H1 (cell line): ENCODE measurements at regions not wholly inside any gene's neighbourhood (a gene's known extent, or its start where the extent isn't known, plus 50 kb on each side); places are given as distances from the start of the nearest gene placed in this dataset.

Experiments used
- CTCF ChIA-PET: fragments of 300-600 bp; sonication (Branson Sonifier 250); formaldehyde crosslinking; loops from one replicate; lab custom pipeline; 2021; ENCODE audit not compliant: partially characterized antibody; lab: Charles Lee
- POLR2A ChIA-PET: fragments of 300-600 bp; sonication (Branson Sonifier 250); formaldehyde crosslinking; loops from one replicate; lab custom pipeline; 2021; ENCODE audit warnings: inconsistent platforms; ENCODE audit not compliant: partially characterized antibody; lab: Charles Lee
- DNase-seq, 2 experiments: peaks; one replicate each; pipeline versions ENCODE4 v3.0.0 to v3.0.0-alpha.2; 2010 to 2022; ENCODE audit warnings: low spot score in 2 of 2, low read depth in 1 of 2, mixed read lengths in 1 of 2
- FAIRE-seq: peaks from 2 replicates; lab custom pipeline; 2011; peaks lifted over from hg19 to GRCh38; lab: Jason Lieb, UNC
- H2AFZ ChIP-seq: 2 replicates; pipeline ENCODE4 v1.8.1; 2012; ENCODE audit warnings: low read length, inconsistent platforms
- H2AK5ac ChIP-seq: 2 replicates; pipeline ENCODE4 v1.6.1; 2013; ENCODE audit warnings: low read depth, low read length
- H2BK120ac ChIP-seq: replicated peaks from 2 replicates; pipeline ENCODE3; 2013; ENCODE audit warnings: low read depth, low read length, inconsistent platforms
- H2BK12ac ChIP-seq: 2 replicates; pipeline ENCODE4 v1.6.1; 2013; ENCODE audit warnings: low read depth, low read length
- H2BK15ac ChIP-seq: 2 replicates; pipeline ENCODE4 v1.6.1; 2013; ENCODE audit warnings: low read length
- H2BK20ac ChIP-seq: 2 replicates; pipeline ENCODE4 v1.6.1; 2013; ENCODE audit warnings: low read length
- H2BK5ac ChIP-seq: 2 replicates; pipeline ENCODE4 v1.6.1; 2013; ENCODE audit warnings: low read depth, low read length
- H3K14ac ChIP-seq: 2 replicates; pipeline ENCODE4 v1.6.1; 2013; ENCODE audit warnings: inconsistent platforms; ENCODE audit not compliant: insufficient read length
- H3K18ac ChIP-seq: 2 replicates; pipeline ENCODE4 v1.6.1; 2013; ENCODE audit warnings: low read length; ENCODE audit errors: extremely low read depth
- H3K23ac ChIP-seq: 2 replicates; pipeline ENCODE4 v1.6.1; 2013; ENCODE audit warnings: inconsistent platforms; ENCODE audit not compliant: insufficient read length
- H3K23me2 ChIP-seq: 2 replicates; pipeline ENCODE4 v1.6.1; 2013; ENCODE audit warnings: low read depth, low read length
- H3K27ac ChIP-seq: 2 replicates; pipeline ENCODE4 v1.6.1; 2011; ENCODE audit warnings: low read depth, low read length, inconsistent platforms
- H3K27me3 ChIP-seq, 4 experiments: replicated peaks in 1 of 4; 1 replicate in 1 of 4; 2 replicates in 3 of 4; pipeline versions ENCODE4 v1.6.1 to v1.8.1; 2011 to 2013; ENCODE audit warnings: low read length in 3 of 4, mild to moderate bottlenecking in 3 of 4, inconsistent platforms in 2 of 4, mixed read lengths in 2 of 4, moderate library complexity in 1 of 4; ENCODE audit not compliant: control insufficient read depth in 3 of 4, insufficient read depth in 3 of 4; ENCODE audit errors: extremely low read depth in 1 of 4
- H3K36me3 ChIP-seq, 4 experiments: 2 replicates each; pipeline versions ENCODE4 v1.6.1 to v1.8.1; 2011 to 2013; ENCODE audit warnings: mild to moderate bottlenecking in 4 of 4, low read length in 3 of 4, moderate library complexity in 2 of 4, control low read depth in 1 of 4, inconsistent platforms in 1 of 4; ENCODE audit not compliant: insufficient read depth in 4 of 4, control insufficient read depth in 2 of 4
- H3K4ac ChIP-seq: replicated peaks from 2 replicates; pipeline ENCODE3; 2013; ENCODE audit warnings: low read length, low read depth, mixed read lengths, inconsistent platforms; ENCODE audit not compliant: insufficient read length
- H3K4me1 ChIP-seq, 4 experiments: replicated peaks in 1 of 4; 1 replicate in 1 of 4; 2 replicates in 3 of 4; pipeline versions ENCODE4 v1.6.1 to v1.8.1; 2011 to 2013; ENCODE audit warnings: low read length in 3 of 4, inconsistent platforms in 2 of 4, mixed read lengths in 1 of 4; ENCODE audit not compliant: insufficient read depth in 4 of 4, control insufficient read depth in 3 of 4
- H3K4me2 ChIP-seq, 2 experiments: 2 replicates each; pipeline versions ENCODE4 v1.6.1 to v1.8.1; 2011 to 2013; ENCODE audit warnings: low read depth in 2 of 2, low read length in 2 of 2, control low read depth in 1 of 2, inconsistent platforms in 1 of 2, mild to moderate bottlenecking in 1 of 2; ENCODE audit not compliant: insufficient read depth in 1 of 2
- H3K4me3 ChIP-seq, 4 experiments: fragments of 200-600, 300-600 bp in 1 of 4; sonication (generic), shearing (Covaris generic), sonication (Bioruptor Twin) in 1 of 4; 2 replicates each; pipeline versions ENCODE4 v1.5.1 to v1.8.1; 2011 to 2016; ENCODE audit warnings: low read length in 4 of 4, low read depth in 3 of 4, control low read depth in 2 of 4, inconsistent platforms in 2 of 4, mild to moderate bottlenecking in 2 of 4, mixed read lengths in 1 of 4, moderate library complexity in 1 of 4; ENCODE audit not compliant: insufficient read depth in 2 of 4; ENCODE audit errors: extremely low read depth in 1 of 4
- H3K56ac ChIP-seq: replicated peaks from 2 replicates; pipeline ENCODE3; 2013; ENCODE audit warnings: low read depth, mild to moderate bottlenecking, mixed read lengths, low read length, inconsistent platforms; ENCODE audit not compliant: insufficient read length
- H3K79me1 ChIP-seq: 2 replicates; pipeline ENCODE4 v1.6.1; 2013; ENCODE audit warnings: low read depth, low read length, control low read depth
- H3K79me2 ChIP-seq, 2 experiments: 2 replicates each; pipeline versions ENCODE4 v1.6.1 to v1.8.1; 2012 to 2013; ENCODE audit warnings: low read length in 2 of 2, mild to moderate bottlenecking in 2 of 2, inconsistent platforms in 1 of 2; ENCODE audit not compliant: insufficient read depth in 2 of 2, control insufficient read depth in 1 of 2
- H3K9ac ChIP-seq, 4 experiments: replicated peaks in 1 of 4; 1 replicate in 1 of 4; 2 replicates in 3 of 4; pipeline versions ENCODE4 v1.6.1 to v1.8.1; 2011 to 2013; ENCODE audit warnings: low read depth in 3 of 4, low read length in 3 of 4, control low read depth in 2 of 4, mild to moderate bottlenecking in 2 of 4, moderate library complexity in 2 of 4, inconsistent platforms in 1 of 4; ENCODE audit errors: extremely low read depth in 1 of 4
- H3K9me3 ChIP-seq, 2 experiments: 2 replicates each; pipeline versions ENCODE4 v1.6.1 to v1.8.1; 2012 to 2013; ENCODE audit warnings: mild to moderate bottlenecking in 2 of 2, moderate library complexity in 2 of 2, control low read depth in 1 of 2, inconsistent platforms in 1 of 2, low read depth in 1 of 2, low read length in 1 of 2, mixed read lengths in 1 of 2; ENCODE audit not compliant: insufficient read depth in 2 of 2
- H4K20me1 ChIP-seq, 2 experiments: replicated peaks in 1 of 2; 2 replicates each; pipeline versions ENCODE3 to v1.8.1; 2011 to 2013; ENCODE audit warnings: inconsistent platforms in 2 of 2, low read length in 2 of 2, mild to moderate bottlenecking in 1 of 2; ENCODE audit not compliant: insufficient read depth in 2 of 2, control insufficient read depth in 1 of 2
- H4K5ac ChIP-seq: 2 replicates; pipeline ENCODE4 v1.6.1; 2013; ENCODE audit warnings: low read length, low read depth, mixed read lengths, inconsistent platforms; ENCODE audit not compliant: insufficient read length
- H4K8ac ChIP-seq: 2 replicates; pipeline ENCODE4 v1.8.0; 2013; ENCODE audit warnings: mild to moderate bottlenecking, moderate library complexity, low read length, inconsistent platforms; ENCODE audit not compliant: insufficient read depth; ENCODE audit errors: extremely low read depth
- H4K91ac ChIP-seq: replicated peaks from 2 replicates; pipeline ENCODE3; 2013; ENCODE audit warnings: low read length, mixed read lengths, inconsistent platforms; ENCODE audit not compliant: insufficient read length
- GABPA ChIP-seq: IDR thresholded peaks from 2 replicates; pipeline ENCODE4 v1.6.1; 2011; ENCODE audit warnings: mild to moderate bottlenecking, low read length, moderate library complexity, borderline replicate concordance; ENCODE audit not compliant: insufficient read depth
- POLR2AphosphoS5 ChIP-seq: IDR thresholded peaks from 2 replicates; pipeline ENCODE4 v1.6.1; 2011; ENCODE audit warnings: low read depth, low read length
- SIX5 ChIP-seq: IDR thresholded peaks from 2 replicates; pipeline ENCODE4 v1.6.1; 2011; ENCODE audit warnings: mild to moderate bottlenecking, low read depth, low read length
- TCF12 ChIP-seq: IDR thresholded peaks from 2 replicates; pipeline ENCODE4 v1.6.1; 2011; ENCODE audit warnings: low read depth, mild to moderate bottlenecking, low read length

GRCh38 chr3:34444137-34444536 is 645.7 kb downstream of the PDCD6IP start:
- CTCF ChIA-PET, result no interaction called here
- Histone ChIP-seq H3K23ac (no peak overlapping the region), H4K5ac (no peak overlapping the region), H2BK20ac (no peak overlapping the region), H3K9ac (no peak overlapping the region), H3K56ac (no peak overlapping the region), H2BK12ac (no peak overlapping the region), H3K4ac (no peak overlapping the region), H2BK5ac (no peak overlapping the region), H3K27ac (no peak overlapping the region), H3K18ac (no peak overlapping the region), H3K79me1 (no peaks in the 10 kb centered on the region), H3K14ac (no peak overlapping the region), H4K20me1 (no peaks in the 10 kb centered on the region), H3K9me3 (peaks cover 0 to 2% of the 10 kb centered on the region in 2 experiments; a peak in 1 of 4 replicates), H3K79me2 (no peaks in the 10 kb centered on the region), H3K23me2 (no peaks in the 10 kb centered on the region), H3K4me3 (no peak overlapping the region), H2AK5ac (no peak overlapping the region), H3K4me2 (no peak overlapping the region), H3K4me1 (no peaks in the 10 kb centered on the region), H4K8ac (no peak overlapping the region), H2BK120ac (no peak overlapping the region), H2BK15ac (no peak overlapping the region), H2AFZ (no peak overlapping the region), H3K36me3 (no peaks in the 10 kb centered on the region), H4K91ac (no peak overlapping the region), H3K27me3 (no peaks in the 10 kb centered on the region)
- DNase-seq, result no peak
- POLR2A ChIA-PET, result no interaction called here
- FAIRE-seq, result no peak
- TF ChIP-seq POLR2AphosphoS5 (no peak), TCF12 (no peak), GABPA (no peak), SIX5 (no peak)
